AG09309 (cell line): ENCODE measurements at regions not wholly inside any gene's neighbourhood (a gene's known extent, or its start where the extent isn't known, plus 50 kb on each side); places are given as distances from the start of the nearest gene placed in this dataset.

Experiments used
- DNase-seq: peaks from one replicate; pipeline ENCODE4 v3.0.0-alpha.2; 2010; ENCODE audit warnings: low read depth
- H3K4me3 ChIP-seq: 2 replicates; pipeline ENCODE4 v1.5.1; 2011; ENCODE audit warnings: mild to moderate bottlenecking, low read depth, low read length, moderate library complexity; ENCODE audit not compliant: control insufficient read depth
- TF ChIP-seq, protein P1 (sequence below): IDR thresholded peaks from 2 replicates; pipeline ENCODE4 v1.5.1; 2011; ENCODE audit warnings: mild to moderate bottlenecking, low read depth, low read length, inconsistent platforms; ENCODE audit not compliant: insufficient read depth, control insufficient read depth; ENCODE audit errors: missing control alignments

DNA sequence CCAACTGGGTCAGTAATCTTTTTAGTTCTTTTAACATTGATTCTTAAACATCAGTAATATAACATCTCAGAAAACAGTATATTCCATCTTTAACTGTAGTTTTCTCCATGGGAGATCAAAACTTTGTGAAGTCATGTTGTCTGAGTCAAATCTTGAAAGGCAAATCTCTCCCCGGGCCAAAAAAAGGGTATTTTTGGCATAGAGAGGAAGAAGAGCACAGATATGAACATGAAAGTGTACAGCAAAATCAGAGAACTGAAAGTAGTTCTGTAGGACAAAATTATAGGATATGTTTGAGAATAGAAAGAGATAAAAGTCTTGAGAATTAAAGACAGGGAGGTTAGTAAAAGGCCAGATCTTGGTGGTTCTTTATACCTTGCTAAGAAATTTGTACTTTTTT, 176.4 kb upstream of the GYPA start:
- TF ChIP-seq, protein P1, sequence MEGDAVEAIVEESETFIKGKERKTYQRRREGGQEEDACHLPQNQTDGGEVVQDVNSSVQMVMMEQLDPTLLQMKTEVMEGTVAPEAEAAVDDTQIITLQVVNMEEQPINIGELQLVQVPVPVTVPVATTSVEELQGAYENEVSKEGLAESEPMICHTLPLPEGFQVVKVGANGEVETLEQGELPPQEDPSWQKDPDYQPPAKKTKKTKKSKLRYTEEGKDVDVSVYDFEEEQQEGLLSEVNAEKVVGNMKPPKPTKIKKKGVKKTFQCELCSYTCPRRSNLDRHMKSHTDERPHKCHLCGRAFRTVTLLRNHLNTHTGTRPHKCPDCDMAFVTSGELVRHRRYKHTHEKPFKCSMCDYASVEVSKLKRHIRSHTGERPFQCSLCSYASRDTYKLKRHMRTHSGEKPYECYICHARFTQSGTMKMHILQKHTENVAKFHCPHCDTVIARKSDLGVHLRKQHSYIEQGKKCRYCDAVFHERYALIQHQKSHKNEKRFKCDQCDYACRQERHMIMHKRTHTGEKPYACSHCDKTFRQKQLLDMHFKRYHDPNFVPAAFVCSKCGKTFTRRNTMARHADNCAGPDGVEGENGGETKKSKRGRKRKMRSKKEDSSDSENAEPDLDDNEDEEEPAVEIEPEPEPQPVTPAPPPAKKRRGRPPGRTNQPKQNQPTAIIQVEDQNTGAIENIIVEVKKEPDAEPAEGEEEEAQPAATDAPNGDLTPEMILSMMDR, result no peak
- no peak for DNase-seq
- no peak overlapping the region for H3K4me3 ChIP-seq

DNA sequence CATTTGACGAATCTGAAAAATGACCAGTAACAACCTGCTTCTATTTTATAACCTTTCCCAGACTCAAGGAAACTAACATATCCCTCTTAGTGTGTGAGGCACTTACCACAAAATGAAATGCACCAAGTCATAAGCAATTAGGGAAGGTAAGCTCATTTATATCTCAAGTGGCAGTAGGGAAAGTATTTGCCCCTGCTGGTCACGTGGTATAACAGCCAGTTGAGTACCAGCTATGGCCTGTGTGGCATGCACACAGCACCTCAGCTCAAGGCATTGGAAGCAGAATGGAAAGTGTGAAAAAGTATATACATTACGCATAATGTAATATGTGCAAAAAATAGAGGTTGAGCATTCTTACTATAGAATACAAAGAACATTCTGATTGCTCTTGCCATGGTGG, 178.3 kb upstream of the GYPA start:
- no peak for DNase-seq
- no peak overlapping the region for H3K4me3 ChIP-seq
- TF ChIP-seq, protein P1, result no peak

DNA sequence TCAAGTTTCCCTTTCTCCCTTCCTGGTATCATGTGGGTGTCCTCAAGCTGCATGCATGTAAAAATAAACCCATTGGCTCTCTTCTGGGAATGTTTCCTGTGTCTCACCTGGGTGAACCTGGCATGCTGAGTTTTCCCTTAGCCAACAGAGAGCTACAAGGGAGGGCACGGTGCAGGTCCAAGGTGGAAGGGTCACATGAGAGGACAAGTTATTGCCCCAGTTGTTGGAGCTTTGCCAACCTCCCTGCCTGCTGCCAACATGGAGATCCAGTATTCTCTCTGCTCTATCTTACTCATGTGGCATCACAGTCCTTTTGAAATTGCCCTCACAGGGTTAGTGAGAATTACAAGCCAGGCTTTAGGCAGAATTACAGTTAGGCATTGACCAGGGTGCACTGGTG, 196.1 kb upstream of the GYPA start:
- no peak for DNase-seq
- TF ChIP-seq, protein P1, result no peak
- H3K4me3 ChIP-seq, result no peak overlapping the region

DNA sequence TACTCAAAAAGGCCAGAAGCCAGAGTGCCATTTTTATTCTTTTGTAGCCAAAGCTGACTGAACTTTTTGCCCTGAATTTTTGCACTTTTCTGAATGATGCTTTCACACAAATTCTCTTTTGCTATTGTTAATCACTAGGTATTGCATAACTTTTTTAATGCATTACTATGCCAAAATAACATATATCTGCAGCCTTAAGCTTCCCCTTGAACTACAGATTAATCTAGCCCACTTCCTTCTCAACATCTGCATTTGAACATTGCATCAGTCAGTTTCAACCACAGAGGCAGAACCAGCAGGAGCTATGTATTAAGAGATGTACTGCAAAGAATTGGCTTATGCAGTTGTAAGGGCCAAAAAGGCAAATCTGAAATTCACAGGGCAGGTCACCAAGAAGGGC, 197.6 kb upstream of the GYPA start:
- H3K4me3 ChIP-seq, result no peak overlapping the region
- TF ChIP-seq, protein P1, result no peak
- DNase-seq, result no peak

DNA sequence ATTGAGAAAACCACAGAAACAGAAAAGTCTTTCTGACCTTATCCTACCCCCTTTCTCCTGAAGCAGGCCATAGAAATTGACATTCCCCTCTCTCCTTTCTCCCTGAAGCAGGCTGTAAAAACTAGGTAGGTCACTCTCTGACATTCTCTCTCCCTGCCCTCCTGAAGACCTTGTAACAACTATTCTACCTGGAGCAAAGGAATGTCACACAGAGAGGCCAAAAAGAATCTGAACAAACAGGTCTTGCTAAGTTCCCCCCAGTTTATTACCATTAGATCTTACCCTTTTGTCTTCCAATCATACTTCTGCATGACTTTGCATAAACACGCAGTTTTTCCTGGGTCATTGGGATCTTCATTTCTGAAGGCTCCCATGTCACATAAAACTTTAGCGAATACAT, 198.3 kb upstream of the GYPA start:
- DNase-seq, result no peak
- TF ChIP-seq, protein P1, result no peak
- no peak overlapping the region for H3K4me3 ChIP-seq

DNA sequence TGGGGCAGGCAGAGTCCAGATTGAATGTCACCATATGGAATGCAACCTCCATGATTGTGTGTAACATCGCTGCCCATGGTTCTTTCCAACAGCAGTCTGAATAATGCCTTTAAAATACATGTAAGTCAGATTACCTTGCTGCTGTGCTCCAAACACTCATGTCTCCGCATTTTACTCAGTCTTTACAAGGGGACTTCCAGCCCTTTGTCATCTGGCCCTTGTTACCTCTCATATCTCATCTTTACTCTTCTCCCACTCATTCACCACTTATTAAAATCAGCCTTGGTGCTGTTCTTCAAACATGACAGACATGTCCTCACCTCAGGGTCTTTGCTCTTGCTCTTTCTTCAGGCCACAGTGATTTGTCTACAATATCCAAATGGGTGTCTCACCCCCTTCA, 200.4 kb upstream of the GYPA start:
- TF ChIP-seq, protein P1, result no peak
- no peak overlapping the region for H3K4me3 ChIP-seq
- DNase-seq, result no peak
